Fibroblast of peridontal ligament (primary cell): ENCODE measurements at regions not wholly inside any gene's neighbourhood (a gene's known extent, or its start where the extent isn't known, plus 50 kb on each side); places are given as distances from the start of the nearest gene placed in this dataset.

Experiments
- DNase-seq: peaks from one replicate; pipeline ENCODE4 v3.0.0-alpha.2; 2010; ENCODE audit errors: extremely low read depth

DNA sequence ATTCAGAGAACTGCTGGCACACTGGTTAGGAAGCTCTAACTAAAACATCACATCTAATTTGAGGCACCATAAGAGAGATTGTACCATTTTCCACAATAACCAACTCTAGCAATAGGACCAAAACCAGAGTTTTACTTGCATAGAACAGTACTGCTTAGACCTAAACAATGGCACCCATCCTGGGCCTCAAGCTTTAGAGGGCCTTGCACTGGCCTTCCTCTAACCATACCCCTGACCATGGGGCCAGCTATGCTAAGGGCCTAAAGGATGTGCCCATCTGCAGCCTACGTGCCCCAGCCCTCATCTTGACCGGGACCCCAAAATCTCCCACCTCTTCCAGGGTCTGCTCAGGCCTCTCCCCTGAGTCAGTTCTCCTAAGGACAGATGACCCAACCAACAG is 74.4 kb upstream of the ARHGAP32 start:
- no peak for DNase-seq

DNA sequence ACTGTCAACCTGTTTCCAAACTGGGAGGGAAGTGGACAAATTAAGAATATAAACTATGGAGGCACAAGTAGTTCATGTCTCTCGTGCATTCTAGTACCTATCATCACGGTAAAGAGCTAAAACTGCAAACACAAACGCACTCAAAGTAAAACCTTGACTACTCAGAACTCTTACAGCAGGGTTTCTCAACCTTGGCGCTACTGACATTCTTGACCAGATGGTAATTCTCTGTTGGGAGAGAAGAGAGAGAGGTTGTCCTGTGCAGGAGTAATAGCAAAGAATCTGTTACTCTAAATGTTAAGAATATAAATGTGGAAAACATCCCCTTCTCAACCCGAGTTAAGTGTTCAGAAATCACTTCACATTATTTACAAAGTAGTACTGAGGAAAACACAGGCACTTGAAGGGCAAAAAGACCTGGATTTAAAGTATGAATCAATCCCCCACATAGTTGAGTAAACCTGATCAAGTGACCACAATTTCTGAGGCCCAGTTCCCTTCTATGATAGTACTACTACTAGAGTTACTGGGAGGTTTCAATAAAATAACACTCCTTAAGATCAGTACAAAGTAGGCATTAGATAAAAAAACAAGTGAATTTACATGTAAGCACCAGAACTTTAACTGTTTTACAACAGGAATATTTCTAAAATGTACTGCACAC is 73.1 kb upstream of the ARHGAP32 start:
- DNase-seq = no peak

DNA sequence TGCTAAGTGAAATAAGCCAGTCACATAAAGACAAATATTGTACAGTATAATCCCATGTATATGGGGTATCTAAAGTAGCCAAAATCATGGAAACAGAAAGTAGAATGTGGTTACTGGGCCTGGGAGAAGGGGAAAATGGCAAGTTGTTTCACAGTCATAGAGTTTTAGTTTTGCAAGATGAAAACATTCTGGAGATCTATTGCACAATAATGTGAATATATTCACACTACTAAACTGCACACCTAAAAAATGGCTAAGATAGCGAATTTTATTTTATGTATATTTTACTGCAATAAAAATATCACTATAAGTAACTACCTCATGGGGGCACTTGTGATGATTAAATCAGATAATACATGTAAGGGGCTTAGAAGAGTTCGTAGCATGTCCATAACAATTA is 72.0 kb upstream of the ARHGAP32 start:
- no peak for DNase-seq

DNA sequence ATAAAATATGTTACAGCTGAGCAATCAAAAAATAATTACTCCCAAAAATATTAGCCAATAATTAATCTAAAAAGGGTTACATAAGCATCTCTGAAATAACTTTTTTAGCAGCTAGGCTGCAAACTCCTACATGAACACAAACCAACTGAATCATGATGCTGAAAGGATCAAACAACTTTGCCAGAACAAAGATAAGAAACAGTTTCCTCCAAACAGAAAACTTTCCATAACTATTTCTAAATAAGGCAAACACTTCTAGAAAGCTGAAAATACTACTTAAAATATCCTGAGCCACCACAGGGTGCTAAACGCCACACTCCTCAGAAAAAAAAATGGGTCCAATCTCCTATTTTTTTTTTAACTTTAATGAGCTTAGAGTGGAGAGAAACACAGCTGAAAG is 68.6 kb upstream of the ARHGAP32 start:
- DNase-seq = no peak

DNA sequence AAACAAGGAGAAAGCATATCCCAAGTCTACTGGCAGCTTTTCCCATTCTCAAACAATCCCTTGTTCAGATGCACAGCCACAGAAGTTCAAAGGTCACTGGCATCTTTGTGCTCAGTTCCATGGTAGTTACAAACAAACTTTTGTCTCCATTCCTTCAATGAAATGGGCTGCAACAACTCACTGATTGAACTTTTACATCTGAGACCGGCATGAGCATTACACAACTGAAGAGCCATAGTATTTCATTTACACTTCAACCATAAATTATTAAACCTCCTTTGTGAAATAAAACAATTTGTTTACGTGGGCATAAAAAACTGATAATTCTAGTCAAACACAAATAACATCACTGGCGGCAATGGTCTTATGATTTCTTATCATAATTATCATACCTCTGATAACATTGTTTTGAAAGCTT is 67.8 kb upstream of the ARHGAP32 start:
- DNase-seq = no peak

DNA sequence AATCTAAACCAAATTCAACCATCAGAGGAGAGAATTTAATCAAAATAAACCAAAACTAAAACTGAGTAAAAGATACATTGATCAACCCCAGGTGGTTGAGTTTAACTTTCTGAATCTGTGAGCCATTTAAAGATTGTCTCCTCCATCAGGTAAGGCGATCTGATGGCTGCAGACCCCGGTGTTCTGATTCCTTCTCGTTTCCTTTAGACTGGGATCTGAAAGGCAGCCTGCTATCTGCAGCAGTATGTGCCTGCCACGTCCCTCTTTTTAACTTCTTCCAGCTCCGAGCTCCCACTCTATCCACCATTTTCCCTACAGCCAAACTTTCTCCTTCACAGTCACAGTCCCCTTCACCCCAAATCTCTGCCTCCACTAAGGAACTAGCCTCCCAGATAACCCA is 66.1 kb upstream of the ARHGAP32 start:
- DNase-seq = no peak

DNA sequence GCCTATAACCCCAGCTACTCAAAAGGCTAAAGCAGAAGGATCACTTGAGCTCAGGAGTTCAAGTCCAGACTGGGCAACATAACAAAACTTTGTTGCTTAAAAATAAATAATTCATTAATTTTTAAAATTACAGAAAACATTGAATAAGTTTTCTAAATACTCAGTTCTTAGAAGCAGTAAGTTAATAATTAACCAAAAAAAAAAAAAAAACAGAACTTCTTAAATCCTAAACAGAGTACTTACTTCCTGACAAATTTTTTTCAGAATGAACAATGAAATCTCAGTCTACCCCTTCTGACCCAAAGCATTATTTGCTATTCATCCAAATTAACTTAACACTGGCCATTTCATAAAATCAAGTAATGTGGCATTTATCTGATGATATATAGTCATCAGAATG is 65.4 kb upstream of the ARHGAP32 start:
- DNase-seq = no peak

DNA sequence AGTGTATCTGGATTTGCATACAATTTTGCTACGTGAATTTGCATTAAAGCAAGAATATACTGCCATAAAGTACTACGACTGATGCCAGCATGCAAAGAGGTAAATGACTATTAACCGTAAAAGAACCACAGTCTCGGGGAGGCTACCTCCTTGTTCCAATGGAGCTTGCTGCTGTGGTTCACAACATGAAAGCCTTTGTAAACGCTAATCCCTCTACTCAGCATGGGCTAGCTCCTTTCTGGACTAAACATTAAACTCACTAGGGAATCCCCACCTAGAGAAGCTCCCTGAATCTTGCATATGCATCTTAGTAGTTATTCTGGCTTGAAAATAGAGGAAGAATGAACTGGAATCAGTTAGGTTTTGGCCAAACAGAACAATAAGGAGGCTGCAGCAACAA is 60.5 kb upstream of the ARHGAP32 start:
- DNase-seq = no peak

DNA sequence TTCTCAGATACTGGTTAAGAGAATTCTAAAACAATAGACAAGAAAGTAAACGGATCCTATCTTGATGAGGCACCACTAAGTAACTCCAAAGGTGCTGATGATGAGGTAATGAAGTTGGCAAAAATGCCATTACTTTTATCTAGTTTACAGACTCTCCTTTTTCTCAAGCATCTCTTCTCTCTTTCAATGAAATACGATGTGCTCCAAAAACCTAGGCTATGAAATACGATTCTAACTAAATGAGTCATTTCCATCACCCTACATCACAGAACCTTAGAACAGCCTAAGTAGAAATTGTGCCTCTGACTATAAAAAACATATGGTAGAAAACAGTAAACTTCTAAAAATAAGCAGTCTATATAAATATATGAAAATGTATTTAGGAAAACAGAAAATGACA is 58.9 kb upstream of the ARHGAP32 start:
- peak; percentile 63 for DNase-seq

DNA sequence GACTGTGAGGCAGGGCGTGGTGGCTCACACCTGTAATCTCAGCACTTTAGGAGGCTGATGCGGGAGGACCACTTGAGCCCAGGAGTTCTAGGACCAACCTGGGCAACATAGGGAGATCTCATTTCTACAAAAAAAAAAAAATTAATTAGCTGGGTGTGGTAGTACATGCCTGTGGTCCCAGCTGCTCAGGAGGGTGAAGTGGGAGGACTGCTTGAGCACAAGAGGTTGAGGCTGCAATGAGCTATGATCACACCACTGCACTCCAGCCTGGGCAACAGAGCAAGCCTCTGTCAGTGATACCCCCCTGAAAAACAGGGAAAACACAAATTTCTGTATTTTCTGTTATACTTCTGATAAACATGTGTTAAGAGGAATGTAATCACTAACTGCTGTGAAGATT is 57.8 kb upstream of the ARHGAP32 start:
- DNase-seq = no peak

DNA sequence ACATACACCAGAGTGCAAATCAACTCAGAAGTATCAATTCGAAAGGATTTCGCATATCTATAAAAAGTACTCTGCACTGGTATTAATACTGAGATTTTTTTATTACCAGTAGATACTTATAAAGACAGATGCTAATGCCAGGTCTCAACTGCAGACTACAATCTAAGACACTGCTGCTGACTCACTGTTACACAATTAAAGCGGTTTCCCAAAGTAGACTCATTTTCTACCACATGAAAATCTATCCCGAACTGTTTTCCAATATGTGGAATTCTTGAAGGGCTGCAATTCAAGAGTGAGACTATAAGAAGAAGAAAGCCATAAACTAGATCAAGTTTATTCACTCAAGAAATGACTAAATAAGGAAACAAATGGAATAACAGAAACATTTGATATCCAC is 57.2 kb upstream of the ARHGAP32 start:
- DNase-seq = peak; percentile 96

DNA sequence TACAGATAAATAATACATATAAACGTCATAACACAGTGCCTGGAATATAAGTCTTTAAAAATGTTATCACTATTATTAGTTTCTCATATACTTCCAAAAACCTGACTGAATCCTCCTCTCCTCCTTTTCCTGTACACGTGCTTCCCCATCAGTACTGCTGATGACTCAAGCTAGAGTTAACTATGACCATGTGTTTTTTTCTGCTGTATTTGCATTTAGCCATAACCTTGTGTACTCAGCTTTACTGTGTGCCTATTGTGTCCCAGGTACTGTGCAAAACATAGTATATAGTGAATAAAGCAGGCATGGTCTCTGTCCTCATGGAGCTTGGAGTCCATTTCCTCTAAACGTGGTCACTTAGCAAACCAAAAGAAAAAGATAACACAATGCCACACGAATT is 56.5 kb upstream of the ARHGAP32 start:
- peak; percentile 70 for DNase-seq

DNA sequence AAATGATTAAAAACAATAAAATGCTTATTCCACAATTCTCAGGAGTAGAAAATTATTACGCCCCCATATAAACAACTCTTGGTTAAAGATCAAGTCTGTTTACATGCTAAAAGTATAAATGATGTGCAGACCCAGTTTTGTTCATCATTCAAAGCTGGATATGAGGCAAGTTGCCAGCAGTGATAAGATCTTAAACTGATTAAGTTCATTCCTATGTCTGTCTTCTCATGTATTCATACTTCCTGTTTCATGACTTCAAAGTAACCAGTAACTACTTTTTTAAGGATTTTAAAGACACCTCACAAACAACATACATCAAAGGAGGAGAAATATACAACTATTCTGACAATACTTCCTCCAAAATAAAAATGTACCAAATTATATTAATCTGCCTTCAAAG is 55.0 kb upstream of the ARHGAP32 start:
- DNase-seq = no peak

DNA sequence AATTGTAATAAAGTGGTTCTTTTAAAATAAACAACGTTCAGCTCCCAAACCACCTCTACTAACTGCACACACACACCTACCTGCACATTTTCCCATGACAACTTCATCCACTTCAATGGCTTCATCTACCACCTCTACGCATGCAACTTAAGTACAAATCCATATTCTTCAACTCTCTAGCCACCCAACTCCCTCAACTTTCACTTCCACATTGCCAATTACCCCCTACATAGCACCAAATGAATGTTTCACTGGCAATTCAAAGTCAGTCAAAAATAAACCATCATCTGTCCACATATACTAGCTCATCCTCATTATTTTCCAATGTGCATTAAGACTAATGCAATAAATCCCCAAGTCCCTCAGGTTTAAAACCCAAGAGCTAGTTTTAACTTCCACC is 50.7 kb upstream of the ARHGAP32 start:
- DNase-seq = no peak
